T-helper 1 cell treated with Interleukin-12 subunit alpha and Interleukin-12 subunit beta and Interleukin-4 antibody, amounts not matched to agents 30 μg/mL and 1 μg/mL, for 36 hours (primary cell): ENCODE measurements at regions not wholly inside any gene's neighbourhood (a gene's known extent, or its start where the extent isn't known, plus 50 kb on each side); places are given as distances from the start of the nearest gene placed in this dataset.

Experiments
- H3K27ac Mint-ChIP-seq: one replicate; pipeline ENCODE4 v1.8.0; 2021; ENCODE audit warnings: mild to moderate bottlenecking, mixed read lengths
- H3K27me3 Mint-ChIP-seq: one replicate; pipeline ENCODE4 v1.8.0; 2021; ENCODE audit warnings: low read depth, mixed read lengths
- H3K36me3 Mint-ChIP-seq: one replicate; pipeline ENCODE4 v1.8.0; 2021; ENCODE audit warnings: low read depth, mixed read lengths
- H3K4me1 Mint-ChIP-seq: one replicate; pipeline ENCODE4 v1.8.0; 2021; ENCODE audit warnings: low read depth, mixed read lengths
- H3K4me3 Mint-ChIP-seq: one replicate; pipeline ENCODE4 v1.8.0; 2021; ENCODE audit warnings: mild to moderate bottlenecking, moderate library complexity, mixed read lengths
- H3K9me3 Mint-ChIP-seq: one replicate; pipeline ENCODE4 v1.8.0; 2021; ENCODE audit warnings: mixed read lengths

GRCh38 chr2:226619707-226620106 lies 179.9 kb downstream of the IRS1 start:
- no peak overlapping the region for H3K27ac Mint-ChIP-seq
- H3K36me3 Mint-ChIP-seq: no peaks in the 10 kb centered on the region
- peaks cover 12% of the 10 kb centered on the region for H3K27me3 Mint-ChIP-seq
- no peaks in the 10 kb centered on the region for H3K4me1 Mint-ChIP-seq
- H3K9me3 Mint-ChIP-seq: no peaks in the 10 kb centered on the region
- no peak overlapping the region for H3K4me3 Mint-ChIP-seq

- Mint-ChIP-seq H3K36me3 (no peaks in the 10 kb centered on the region), H3K4me1 (no peaks in the 10 kb centered on the region), H3K27ac (no peak overlapping the region), H3K27me3 (peaks cover 12% of the 10 kb centered on the region), H3K9me3 (no peaks in the 10 kb centered on the region), H3K4me3 (no peak overlapping the region)
These were observed 180.6 kb downstream of the IRS1 start for GRCh38 chr2:226618875-226619605.

DNA sequence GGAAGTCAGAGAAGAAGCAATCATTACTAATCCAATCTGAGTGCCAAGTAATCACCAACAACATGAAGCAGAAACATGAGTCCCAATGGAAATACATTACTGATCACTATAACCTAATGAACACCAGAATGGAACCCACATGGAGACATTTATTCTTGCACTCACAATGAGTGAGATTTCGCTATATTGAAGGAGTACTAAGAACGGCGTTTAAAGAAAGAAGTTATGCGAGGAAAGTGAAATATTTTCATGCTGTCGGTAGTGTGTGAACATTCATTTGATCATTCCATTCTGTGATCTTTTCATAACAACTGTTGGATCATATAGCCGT lies 181.1 kb downstream of the IRS1 start:
- no peaks in the 10 kb centered on the region for H3K9me3 Mint-ChIP-seq
- H3K4me1 Mint-ChIP-seq: no peaks in the 10 kb centered on the region

GRCh38 chr2:226615891-226616290 lies 183.7 kb downstream of the IRS1 start:
- Mint-ChIP-seq H3K27me3 (peaks cover 8% of the 10 kb centered on the region), H3K27ac (no peak overlapping the region), H3K9me3 (no peaks in the 10 kb centered on the region), H3K4me1 (peaks cover 2% of the 10 kb centered on the region), H3K36me3 (no peaks in the 10 kb centered on the region), H3K4me3 (no peak overlapping the region)

More for the DNA sequence above, 181.1 kb downstream of the IRS1 start:
- no peak overlapping the region for H3K27ac Mint-ChIP-seq
- H3K4me3 Mint-ChIP-seq: no peak overlapping the region
- H3K36me3 Mint-ChIP-seq: no peaks in the 10 kb centered on the region
- H3K27me3 Mint-ChIP-seq: peaks cover 12% of the 10 kb centered on the region

- no peaks in the 10 kb centered on the region for H3K27me3 Mint-ChIP-seq
- H3K9me3 Mint-ChIP-seq: peaks cover 16% of the 10 kb centered on the region
- peaks cover 25% of the 10 kb centered on the region for H3K4me1 Mint-ChIP-seq
- no peak overlapping the region for H3K27ac Mint-ChIP-seq
- peaks cover 7% of the 10 kb centered on the region for H3K36me3 Mint-ChIP-seq
- no peak overlapping the region for H3K4me3 Mint-ChIP-seq
These were observed 187.7 kb downstream of the IRS1 start for GRCh38 chr2:226611944-226612318.

GRCh38 chr2:226611196-226611943 lies 188.2 kb downstream of the IRS1 start:
- Mint-ChIP-seq H3K27me3 (no peaks in the 10 kb centered on the region), H3K9me3 (peaks cover 16% of the 10 kb centered on the region), H3K4me3 (no peak overlapping the region), H3K4me1 (peaks cover 25% of the 10 kb centered on the region), H3K27ac (no peak overlapping the region), H3K36me3 (peaks cover 10% of the 10 kb centered on the region)

- H3K4me3 Mint-ChIP-seq: no peak overlapping the region
- peaks cover 14% of the 10 kb centered on the region for H3K36me3 Mint-ChIP-seq
- H3K9me3 Mint-ChIP-seq: peaks cover 22% of the 10 kb centered on the region
These were observed 190.3 kb downstream of the IRS1 start for GRCh38 chr2:226609366-226609765.

GRCh38 chr2:226608451-226608850 lies 191.2 kb downstream of the IRS1 start:
- peak overlapping the region; percentile 15 for H3K4me3 Mint-ChIP-seq
- H3K36me3 Mint-ChIP-seq: peaks cover 14% of the 10 kb centered on the region
- H3K27ac Mint-ChIP-seq: peak overlapping the region; percentile 56
- peaks cover 5% of the 10 kb centered on the region for H3K27me3 Mint-ChIP-seq
- peaks cover 22% of the 10 kb centered on the region for H3K9me3 Mint-ChIP-seq
- H3K4me1 Mint-ChIP-seq: peaks cover 25% of the 10 kb centered on the region

More at GRCh38 chr2:226609366-226609765, 190.3 kb downstream of the IRS1 start:
- H3K27ac Mint-ChIP-seq: no peak overlapping the region
- H3K27me3 Mint-ChIP-seq: peaks cover 5% of the 10 kb centered on the region
- H3K4me1 Mint-ChIP-seq: peaks cover 25% of the 10 kb centered on the region

GRCh38 chr2:226607379-226607778 lies 192.2 kb downstream of the IRS1 start:
- peaks cover 5% of the 10 kb centered on the region for H3K27me3 Mint-ChIP-seq
- no peak overlapping the region for H3K4me3 Mint-ChIP-seq
- H3K27ac Mint-ChIP-seq: peak overlapping the region; percentile 7
- peaks cover 14% of the 10 kb centered on the region for H3K36me3 Mint-ChIP-seq
- H3K9me3 Mint-ChIP-seq: peaks cover 22% of the 10 kb centered on the region
- peaks cover 25% of the 10 kb centered on the region for H3K4me1 Mint-ChIP-seq

DNA sequence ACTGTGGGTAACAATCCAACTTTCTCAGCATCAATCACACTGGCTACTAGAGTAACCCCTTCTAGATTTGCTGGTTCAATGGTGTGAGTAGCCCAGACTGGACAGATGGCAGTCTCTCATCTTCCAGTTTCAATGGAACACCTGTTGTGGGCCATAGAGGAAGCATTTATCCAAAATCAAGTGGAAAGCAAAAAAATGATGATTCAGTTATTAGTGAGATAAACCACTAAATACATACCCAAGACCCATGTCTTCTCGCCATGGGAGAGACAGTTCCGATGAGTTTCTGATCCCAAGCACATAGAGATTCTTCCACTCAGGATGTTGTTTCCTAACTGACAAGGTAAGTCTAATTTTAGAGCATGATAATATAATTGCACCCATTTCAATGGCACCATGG lies 194.0 kb downstream of the IRS1 start:
- peaks cover 23% of the 10 kb centered on the region for H3K4me1 Mint-ChIP-seq
- H3K27ac Mint-ChIP-seq: no peak overlapping the region
- peaks cover 14% of the 10 kb centered on the region for H3K27me3 Mint-ChIP-seq
- H3K9me3 Mint-ChIP-seq: peaks cover 22% of the 10 kb centered on the region
- peaks cover 14% of the 10 kb centered on the region for H3K36me3 Mint-ChIP-seq
- no peak overlapping the region for H3K4me3 Mint-ChIP-seq

DNA sequence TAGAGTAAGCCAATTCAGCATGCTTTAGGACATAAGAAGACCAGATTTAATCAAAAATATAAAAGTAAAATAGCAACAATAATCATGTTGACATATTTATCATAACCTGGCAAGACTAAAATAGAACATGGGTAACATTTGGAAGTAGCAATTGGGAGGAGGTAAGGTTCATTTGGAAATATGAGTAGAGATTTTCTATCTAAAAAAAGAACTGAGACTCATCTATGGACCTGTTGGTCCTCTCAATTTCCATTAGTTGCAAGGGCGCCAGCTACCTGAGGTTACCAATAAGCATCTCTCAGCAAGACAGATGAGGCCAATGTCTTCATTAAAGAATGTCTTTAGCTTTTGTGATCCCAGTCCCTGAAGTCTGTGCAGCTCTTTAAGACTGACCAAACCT lies 196.0 kb downstream of the IRS1 start:
- peaks cover 21% of the 10 kb centered on the region for H3K27me3 Mint-ChIP-seq
- H3K4me1 Mint-ChIP-seq: peaks cover 14% of the 10 kb centered on the region

GRCh38 chr2:226601881-226602662 lies 197.5 kb downstream of the IRS1 start:
- H3K27me3 Mint-ChIP-seq: peaks cover 30% of the 10 kb centered on the region
- H3K4me1 Mint-ChIP-seq: no peaks in the 10 kb centered on the region
- peaks cover 6% of the 10 kb centered on the region for H3K9me3 Mint-ChIP-seq
- no peak overlapping the region for H3K27ac Mint-ChIP-seq
- no peak overlapping the region for H3K4me3 Mint-ChIP-seq
- H3K36me3 Mint-ChIP-seq: peaks cover 7% of the 10 kb centered on the region

More for the DNA sequence above, 196.0 kb downstream of the IRS1 start:
- Mint-ChIP-seq H3K27ac (no peak overlapping the region), H3K4me3 (no peak overlapping the region), H3K9me3 (peaks cover 16% of the 10 kb centered on the region), H3K36me3 (peaks cover 10% of the 10 kb centered on the region)

DNA sequence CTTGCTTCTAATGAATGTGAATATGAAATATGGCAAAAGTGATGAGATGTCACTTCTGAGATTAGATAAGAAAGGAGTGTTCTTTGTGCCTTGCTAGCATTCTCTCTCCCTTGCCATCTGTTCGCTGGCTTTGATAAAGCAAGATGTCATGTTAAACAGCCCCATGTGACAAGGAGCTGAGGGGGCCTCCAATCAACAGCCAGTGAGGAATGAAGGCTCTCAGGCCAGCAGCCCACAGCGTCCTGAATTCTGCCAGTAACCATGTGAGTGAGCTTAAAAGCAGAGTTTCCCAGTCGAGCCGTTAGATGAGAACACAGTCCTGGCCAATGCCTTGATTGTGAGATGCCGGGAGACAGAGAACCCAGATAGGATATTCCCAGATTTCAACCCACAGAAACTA lies 198.8 kb downstream of the IRS1 start:
- no peak overlapping the region for H3K27ac Mint-ChIP-seq
- peaks cover 33% of the 10 kb centered on the region for H3K27me3 Mint-ChIP-seq
- peaks cover 7% of the 10 kb centered on the region for H3K9me3 Mint-ChIP-seq
- no peaks in the 10 kb centered on the region for H3K4me1 Mint-ChIP-seq
- peaks cover 2% of the 10 kb centered on the region for H3K36me3 Mint-ChIP-seq
- H3K4me3 Mint-ChIP-seq: no peak overlapping the region

DNA sequence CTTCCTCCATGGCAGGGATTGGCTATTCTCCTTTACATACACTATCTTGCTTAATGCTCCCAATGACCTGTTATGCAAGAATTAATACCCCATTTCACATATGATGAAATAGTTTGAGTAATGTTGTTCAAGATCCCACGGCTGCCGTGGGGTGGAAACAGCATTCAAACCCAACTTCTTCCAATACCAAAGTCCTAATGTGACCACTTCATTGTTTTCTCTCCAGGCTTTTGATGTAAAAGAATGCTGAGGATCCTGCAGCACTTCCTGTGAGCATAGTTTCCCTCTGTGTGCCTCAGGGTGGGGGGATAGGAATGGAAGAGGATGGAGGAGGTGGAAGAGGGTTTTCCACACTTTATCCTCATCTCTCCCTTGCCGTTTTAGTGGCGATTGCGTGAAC lies 199.4 kb downstream of the IRS1 start:
- Mint-ChIP-seq H3K27ac (no peak overlapping the region), H3K27me3 (peaks cover 32% of the 10 kb centered on the region), H3K4me3 (no peak overlapping the region), H3K9me3 (peaks cover 6% of the 10 kb centered on the region), H3K36me3 (no peaks in the 10 kb centered on the region), H3K4me1 (no peaks in the 10 kb centered on the region)
